Left hindlimb (tissue), 1 donor: ENCODE measurements at regions not wholly inside any gene's neighbourhood (a gene's known extent, or its start where the extent isn't known, plus 50 kb on each side); places are given as distances from the start of the nearest gene placed in this dataset.
"Not testable (repeated sequence)": the region's sequence is repeated elsewhere in the genome, so short reads cannot be mapped to it uniquely, and the experiment has no call there.

Source experiments
- DNase-seq: peaks from one replicate; pipeline ENCODE4 v3.0.0-alpha.2; 2018

GRCh38 chr9:73095425-73095824, 56.2 kb upstream of the ANXA1 start:
- DNase-seq: no peak

GRCh38 chr9:73093740-73094379, 57.8 kb upstream of the ANXA1 start:
- DNase-seq: no peak

GRCh38 chr9:73093016-73093739, 58.5 kb upstream of the ANXA1 start:
- DNase-seq: no peak

GRCh38 chr9:73091909-73092308, 59.8 kb upstream of the ANXA1 start:
- DNase-seq: no peak

- no peak for DNase-seq
These were observed 61.5 kb upstream of the ANXA1 start for GRCh38 chr9:73090214-73090613.

GRCh38 chr9:73089304-73089985, 62.2 kb upstream of the ANXA1 start:
- DNase-seq: no peak

GRCh38 chr9:73087876-73088275, 63.8 kb upstream of the ANXA1 start:
- not testable (repeated sequence) for DNase-seq

- no peak for DNase-seq
These were observed 68.1 kb upstream of the ANXA1 start for GRCh38 chr9:73083519-73083918.

GRCh38 chr9:73081979-73082657, 69.5 kb upstream of the ANXA1 start:
- peak; percentile 34 for DNase-seq

GRCh38 chr9:73080110-73080694, 71.5 kb upstream of the ANXA1 start:
- DNase-seq: peak; percentile 40

GRCh38 chr9:73079326-73079725, 72.3 kb upstream of the ANXA1 start:
- DNase-seq: no peak

GRCh38 chr9:73077625-73078030, 74.0 kb upstream of the ANXA1 start:
- DNase-seq: no peak

- DNase-seq: no peak
These were observed 74.7 kb upstream of the ANXA1 start for GRCh38 chr9:73076970-73077369.

- DNase-seq: no peak
These were observed 77.4 kb upstream of the ANXA1 start for GRCh38 chr9:73074176-73074708.

- no peak for DNase-seq
These were observed 78.1 kb upstream of the ANXA1 start for GRCh38 chr9:73073337-73074175.

- no peak for DNase-seq
These were observed 84.6 kb upstream of the ANXA1 start for GRCh38 chr9:73067074-73067473.

- no peak for DNase-seq
These were observed 86.2 kb upstream of the ANXA1 start for GRCh38 chr9:73065439-73065838.

GRCh38 chr9:73064315-73064714, 87.3 kb upstream of the ANXA1 start:
- DNase-seq: no peak

GRCh38 chr9:73061146-73061545, 90.5 kb upstream of the ANXA1 start:
- no peak for DNase-seq

GRCh38 chr9:73059247-73059646, 92.4 kb upstream of the ANXA1 start:
- no peak for DNase-seq

- no peak for DNase-seq
These were observed 95.4 kb upstream of the ANXA1 start for GRCh38 chr9:73056245-73056644.

GRCh38 chr9:73054091-73054490, 97.6 kb upstream of the ANXA1 start:
- DNase-seq: no peak
